PFSK-1 (cell line): ENCODE measurements at regions not wholly inside any gene's neighbourhood (a gene's known extent, or its start where the extent isn't known, plus 50 kb on each side); places are given as distances from the start of the nearest gene placed in this dataset.

ENCODE experiments used
- POLR2AphosphoS5 ChIP-seq: IDR thresholded peaks from 2 replicates; pipeline ENCODE4 v1.6.1; 2012; ENCODE audit warnings: low read depth, mild to moderate bottlenecking, control low read depth, low read length, moderate library complexity
- REST ChIP-seq, 2 experiments: IDR thresholded peaks; 2 replicates each; pipeline versions ENCODE4 v1.6.1 to v1.8.0; 2011 to 2012; ENCODE audit warnings: low read depth in 2 of 2, low read length in 2 of 2, control low read depth in 1 of 2, inconsistent platforms in 1 of 2, mild to moderate bottlenecking in 1 of 2, moderate library complexity in 1 of 2; ENCODE audit not compliant: insufficient read depth in 1 of 2

DNA sequence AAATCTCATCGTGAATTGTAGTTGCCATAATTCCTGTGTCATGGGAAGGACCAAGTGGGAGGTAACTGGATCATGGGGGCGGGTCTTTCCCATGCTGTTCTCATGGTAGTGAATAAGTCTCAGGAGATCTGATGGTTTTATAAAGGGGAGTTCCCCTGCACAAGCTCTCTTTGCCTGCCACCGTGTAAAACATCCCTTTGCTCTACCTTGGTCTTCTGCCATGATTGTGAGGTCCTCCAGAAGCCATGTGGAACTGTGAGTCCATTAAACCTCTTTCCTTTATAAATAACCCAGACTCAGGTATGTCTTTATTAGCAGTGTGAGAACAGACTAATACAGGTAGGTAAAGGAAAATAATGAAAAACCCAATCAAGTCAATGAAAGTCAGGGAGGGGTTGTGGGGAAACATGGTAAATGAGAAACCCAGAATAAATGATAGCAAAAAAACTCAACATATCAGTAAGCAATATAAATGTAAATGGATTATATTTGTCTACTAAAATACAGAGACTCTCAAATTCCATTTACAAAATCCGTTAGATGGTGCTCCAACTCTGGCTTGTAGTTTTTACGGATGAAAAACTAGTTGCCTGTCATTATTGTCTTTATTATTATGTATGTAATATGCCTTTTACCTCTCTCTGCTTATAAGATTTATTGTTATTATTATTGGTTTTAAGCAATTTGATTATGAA, 98.9 kb upstream of the NDUFV2 start:
- TF ChIP-seq POLR2AphosphoS5 (no peak), REST (IDR thresholded peaks at IDR 0.05; ENCODE audit: insufficient read depth in 1 of 2, low read depth in 2 of 2, low read length in 2 of 2) (no peak)
